Gastrocnemius medialis (tissue), 4 donors: ENCODE measurements at regions not wholly inside any gene's neighbourhood (a gene's known extent, or its start where the extent isn't known, plus 50 kb on each side); places are given as distances from the start of the nearest gene placed in this dataset.

Source experiments
- CTCF ChIP-seq, 5 experiments: fragments of 450-650 bp in 3 of 5; fragments of 200-600 bp in 2 of 5; sonication (generic) in 2 of 5; IDR thresholded peaks in 4 of 5; conservative IDR thresholded peaks in 1 of 5; 1 replicate in 4 of 5; 2 replicates in 1 of 5; pipeline ENCODE4 v1.5.1; 2016 to 2019; ENCODE audit warnings: antibody characterized with exemption in 5 of 5, mild to moderate bottlenecking in 3 of 5, moderate library complexity in 3 of 5
- POLR2A ChIP-seq, 2 donors: fragments of 450-650 bp; IDR thresholded peaks; one replicate each; pipeline ENCODE4 v1.6.1; 2017; ENCODE audit warnings: antibody characterized with exemption in 2 of 2, mild to moderate bottlenecking in 2 of 2, moderate library complexity in 2 of 2

GRCh38 chr3:80549173-80549572, 781.4 kb upstream of the ROBO1 start:
- TF ChIP-seq POLR2A (IDR thresholded peaks at IDR 0.05) (no peak), CTCF (IDR thresholded peaks at IDR 0.05 in 4 of 5, conservative IDR thresholded peaks at IDR 0.05 in 1 of 5) (no peak)
